Hepatocyte (in vitro differentiated cells): ENCODE measurements at regions not wholly inside any gene's neighbourhood (a gene's known extent, or its start where the extent isn't known, plus 50 kb on each side); places are given as distances from the start of the nearest gene placed in this dataset.

ENCODE experiments used
- DNase-seq: peaks from one replicate; pipeline ENCODE4 v3.0.0-alpha.2; 2016; ENCODE audit warnings: low spot score
- H2AFZ ChIP-seq: fragments of 200-600 bp; sonication (generic); 2 replicates; pipeline ENCODE4 v1.6.0; 2016; ENCODE audit warnings: antibody characterized with exemption, mild to moderate bottlenecking
- H3K27ac ChIP-seq: fragments of 200-600 bp; sonication (generic); 2 replicates; pipeline ENCODE4 v1.5.1; 2016; ENCODE audit warnings: mild to moderate bottlenecking
- H3K27me3 ChIP-seq: fragments of 200-600 bp; sonication (generic); 2 replicates; pipeline ENCODE4 v1.6.1; 2016
- H3K36me3 ChIP-seq: fragments of 200-600 bp; sonication (generic); replicated peaks from 2 replicates; pipeline ENCODE4 v1.5.1; 2016; ENCODE audit warnings: low read depth; ENCODE audit not compliant: insufficient read depth
- H3K4me1 ChIP-seq: fragments of 200-600 bp; sonication (generic); 2 replicates; pipeline ENCODE4 v1.5.1; 2016; ENCODE audit warnings: mild to moderate bottlenecking, moderate library complexity; ENCODE audit not compliant: insufficient read depth
- H3K4me2 ChIP-seq: fragments of 200-600 bp; sonication (generic); 2 replicates; pipeline ENCODE4 v1.6.0; 2016
- H3K4me3 ChIP-seq: fragments of 200-600 bp; sonication (generic); 2 replicates; pipeline ENCODE4 v1.5.1; 2016; ENCODE audit warnings: mild to moderate bottlenecking
- H3K79me2 ChIP-seq: fragments of 200-600 bp; sonication (generic); 2 replicates; pipeline ENCODE4 v1.6.0; 2017; ENCODE audit warnings: mild to moderate bottlenecking
- H3K9me2 ChIP-seq: fragments of 200-600 bp; sonication (generic); replicated peaks from 2 replicates; pipeline ENCODE4 v1.6.0; 2017; ENCODE audit warnings: mild to moderate bottlenecking; ENCODE audit not compliant: insufficient read depth
- H3K9me3 ChIP-seq: fragments of 200-600 bp; sonication (generic); 2 replicates; pipeline ENCODE4 v1.5.1; 2016; ENCODE audit warnings: low read depth, mild to moderate bottlenecking
- H4K20me1 ChIP-seq: fragments of 200-600 bp; sonication (generic); 2 replicates; pipeline ENCODE4 v1.6.0; 2016; ENCODE audit warnings: mild to moderate bottlenecking; ENCODE audit not compliant: insufficient read depth, poor library complexity, severe bottlenecking
- EZH2 ChIP-seq: fragments of 200-600 bp; sonication (generic); IDR thresholded peaks from 2 replicates; pipeline ENCODE4 v1.6.1; 2016; ENCODE audit warnings: antibody characterized with exemption, mild to moderate bottlenecking, borderline replicate concordance
- EZH2phosphoT487 ChIP-seq: fragments of 200-600 bp; sonication (generic); IDR thresholded peaks from one replicate; pipeline ENCODE4 v1.6.1; 2018; ENCODE audit warnings: antibody characterized with exemption, mild to moderate bottlenecking, low read depth, moderate library complexity; ENCODE audit not compliant: unreplicated experiment, severe bottlenecking
- WGBS: methylation state at CpG from one replicate; pipeline ENCODE4 v1.1.6; 2016; ENCODE audit warnings: low lambda C conversion rate; ENCODE audit errors: missing lambda C conversion rate; 5-methylcytosine and 5-hydroxymethylcytosine counted together
- TF ChIP-seq, protein P1 (sequence below): fragments of 200-600 bp; sonication (generic); IDR thresholded peaks from 2 replicates; pipeline ENCODE4 v1.5.1; 2016; ENCODE audit warnings: antibody characterized with exemption, mild to moderate bottlenecking; ENCODE audit not compliant: poor library complexity

DNA sequence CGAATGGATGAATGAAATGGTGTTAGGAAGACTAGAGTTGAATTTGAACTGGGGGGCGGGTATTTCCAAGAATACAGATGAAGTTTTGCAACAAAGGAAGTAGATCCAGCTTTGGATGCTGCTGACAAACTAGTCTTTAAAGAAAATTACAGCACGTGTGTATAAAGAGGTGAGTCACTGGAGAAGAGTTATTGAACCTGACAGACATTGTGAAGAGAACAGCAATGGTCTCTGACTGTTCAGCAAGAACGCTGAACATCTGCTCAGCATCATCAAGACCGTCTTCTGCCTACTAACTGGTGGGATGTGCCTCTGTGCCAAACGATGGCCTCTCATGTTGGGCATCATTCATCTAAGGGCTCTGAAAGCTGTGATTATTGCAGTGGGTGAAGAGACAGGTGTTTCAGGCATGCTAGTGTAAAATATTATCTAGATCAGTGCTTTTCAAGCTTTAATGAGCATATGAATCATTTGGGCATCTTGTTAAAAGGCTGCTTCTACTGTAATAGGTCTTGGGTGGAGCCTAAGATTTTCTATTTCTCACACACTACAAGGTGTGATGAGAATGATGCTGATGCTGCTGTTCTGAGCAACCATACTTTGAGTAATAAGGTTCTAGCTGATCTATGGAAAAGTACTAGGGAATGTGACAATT lies 291.3 kb downstream of the PTEN start:
- no peak overlapping the region for H3K27ac ChIP-seq
- H4K20me1 ChIP-seq = no peaks in the 10 kb centered on the region
- TF ChIP-seq EZH2 (no peak), EZH2phosphoT487 (no peak)
- TF ChIP-seq, protein P1, sequence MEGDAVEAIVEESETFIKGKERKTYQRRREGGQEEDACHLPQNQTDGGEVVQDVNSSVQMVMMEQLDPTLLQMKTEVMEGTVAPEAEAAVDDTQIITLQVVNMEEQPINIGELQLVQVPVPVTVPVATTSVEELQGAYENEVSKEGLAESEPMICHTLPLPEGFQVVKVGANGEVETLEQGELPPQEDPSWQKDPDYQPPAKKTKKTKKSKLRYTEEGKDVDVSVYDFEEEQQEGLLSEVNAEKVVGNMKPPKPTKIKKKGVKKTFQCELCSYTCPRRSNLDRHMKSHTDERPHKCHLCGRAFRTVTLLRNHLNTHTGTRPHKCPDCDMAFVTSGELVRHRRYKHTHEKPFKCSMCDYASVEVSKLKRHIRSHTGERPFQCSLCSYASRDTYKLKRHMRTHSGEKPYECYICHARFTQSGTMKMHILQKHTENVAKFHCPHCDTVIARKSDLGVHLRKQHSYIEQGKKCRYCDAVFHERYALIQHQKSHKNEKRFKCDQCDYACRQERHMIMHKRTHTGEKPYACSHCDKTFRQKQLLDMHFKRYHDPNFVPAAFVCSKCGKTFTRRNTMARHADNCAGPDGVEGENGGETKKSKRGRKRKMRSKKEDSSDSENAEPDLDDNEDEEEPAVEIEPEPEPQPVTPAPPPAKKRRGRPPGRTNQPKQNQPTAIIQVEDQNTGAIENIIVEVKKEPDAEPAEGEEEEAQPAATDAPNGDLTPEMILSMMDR = no peak
- H3K9me2 ChIP-seq = no peaks in the 10 kb centered on the region
- no peak for DNase-seq
- H3K27me3 ChIP-seq = no peaks in the 10 kb centered on the region
- H3K4me1 ChIP-seq = peaks cover 16% of the 10 kb centered on the region
- no peaks in the 10 kb centered on the region for H3K9me3 ChIP-seq
- 83% methylated on average over 6 of the region's 6 CpGs for WGBS
- no peaks in the 10 kb centered on the region for H3K79me2 ChIP-seq
- H3K4me3 ChIP-seq = no peak overlapping the region
- H2AFZ ChIP-seq = no peak overlapping the region
- no peak overlapping the region for H3K4me2 ChIP-seq
- no peaks in the 10 kb centered on the region for H3K36me3 ChIP-seq

- TF ChIP-seq, protein P1 = no peak
- TF ChIP-seq EZH2phosphoT487 = no peak
- no peak for TF ChIP-seq EZH2
- H3K4me2 ChIP-seq = no peak overlapping the region
Measured at GRCh38 chr10:88156341-88156740, 292.9 kb downstream of the PTEN start.

GRCh38 chr10:88157981-88158465 lies 294.6 kb downstream of the PTEN start:
- Histone ChIP-seq H3K79me2 (no peaks in the 10 kb centered on the region), H3K27ac (peak overlapping the region; percentile 80), H3K27me3 (no peaks in the 10 kb centered on the region), H4K20me1 (no peaks in the 10 kb centered on the region), H3K9me2 (no peaks in the 10 kb centered on the region), H2AFZ (no peak overlapping the region), H3K9me3 (no peaks in the 10 kb centered on the region), H3K4me2 (peak overlapping the region; percentile 4), H3K4me1 (peaks cover 16% of the 10 kb centered on the region), H3K4me3 (no peak overlapping the region), H3K36me3 (no peaks in the 10 kb centered on the region)
- peak; percentile 43 for DNase-seq
- WGBS = 49% methylated on average over 2 of the region's 2 CpGs
- TF ChIP-seq EZH2phosphoT487 (no peak), EZH2 (no peak)
- TF ChIP-seq, protein P1 = no peak

More at GRCh38 chr10:88156341-88156740, 292.9 kb downstream of the PTEN start:
- Histone ChIP-seq H3K4me1 (peaks cover 16% of the 10 kb centered on the region), H2AFZ (no peak overlapping the region), H3K9me2 (no peaks in the 10 kb centered on the region), H3K79me2 (no peaks in the 10 kb centered on the region), H4K20me1 (no peaks in the 10 kb centered on the region), H3K27ac (peak overlapping the region; percentile 25), H3K4me3 (no peak overlapping the region), H3K27me3 (no peaks in the 10 kb centered on the region), H3K9me3 (no peaks in the 10 kb centered on the region), H3K36me3 (no peaks in the 10 kb centered on the region)
- 71% methylated on average over 1 of the region's 1 CpG for WGBS
- no peak for DNase-seq
